Right kidney (tissue), 1 donor: ENCODE measurements at regions not wholly inside any gene's neighbourhood (a gene's known extent, or its start where the extent isn't known, plus 50 kb on each side); places are given as distances from the start of the nearest gene placed in this dataset.

ENCODE experiments used
- DNase-seq: peaks from one replicate; pipeline ENCODE4 v3.0.0-alpha.2; 2016

DNA sequence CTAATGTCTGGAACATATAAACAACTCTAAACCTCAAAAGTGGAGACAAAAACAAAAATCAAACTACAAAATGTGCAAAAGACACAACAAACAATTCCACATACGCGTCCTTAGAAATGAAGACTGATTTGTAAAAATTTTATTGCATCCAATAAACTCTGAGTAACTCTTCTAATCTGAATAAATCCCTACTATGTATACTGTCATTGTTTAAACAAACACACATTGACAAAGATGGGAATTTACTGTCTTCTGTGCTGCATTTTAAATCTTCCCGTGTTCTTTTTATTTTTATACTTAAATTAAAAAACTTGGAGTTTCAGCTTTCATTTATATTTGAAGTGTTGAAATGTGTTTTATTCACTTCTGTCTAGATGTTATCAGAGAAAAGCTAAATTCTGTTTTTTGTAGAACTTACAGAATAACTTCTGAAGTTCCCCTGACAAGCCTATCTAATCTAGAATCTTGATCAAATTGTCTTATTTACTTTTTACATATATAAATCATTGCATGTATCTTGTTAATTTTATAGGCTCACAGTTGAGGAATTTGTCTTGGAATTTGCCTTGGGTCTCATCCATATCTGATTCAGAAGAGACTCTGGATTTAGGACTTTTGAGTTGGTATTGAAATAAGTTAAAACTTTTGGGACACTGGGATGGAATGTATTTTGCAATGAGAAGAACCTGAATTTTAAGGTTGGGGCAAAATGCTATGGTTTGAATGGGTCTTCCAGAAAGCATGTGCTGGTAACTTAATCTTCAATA is 2064.4 kb upstream of the C9orf72 start:
- DNase-seq: no peak

DNA sequence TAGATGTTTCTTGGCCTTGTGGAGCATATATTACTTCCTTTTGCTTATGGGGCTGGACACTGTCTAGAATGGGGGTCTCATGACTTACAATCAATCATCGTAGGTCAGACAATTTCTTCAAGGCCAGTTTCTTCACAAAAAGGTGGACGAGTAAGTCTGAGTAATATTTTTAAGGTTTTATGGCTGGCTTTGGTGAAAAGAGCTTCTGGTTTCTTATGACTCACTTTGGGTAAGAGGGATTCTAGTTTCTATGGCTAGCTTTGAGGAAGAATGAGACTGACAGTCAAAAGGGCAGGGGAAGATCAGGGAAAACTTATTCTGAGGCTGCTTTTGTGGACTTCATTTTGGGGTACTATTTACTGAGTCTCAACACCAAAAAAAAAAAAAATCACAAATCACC is 2067.2 kb upstream of the C9orf72 start:
- DNase-seq: no peak

DNA sequence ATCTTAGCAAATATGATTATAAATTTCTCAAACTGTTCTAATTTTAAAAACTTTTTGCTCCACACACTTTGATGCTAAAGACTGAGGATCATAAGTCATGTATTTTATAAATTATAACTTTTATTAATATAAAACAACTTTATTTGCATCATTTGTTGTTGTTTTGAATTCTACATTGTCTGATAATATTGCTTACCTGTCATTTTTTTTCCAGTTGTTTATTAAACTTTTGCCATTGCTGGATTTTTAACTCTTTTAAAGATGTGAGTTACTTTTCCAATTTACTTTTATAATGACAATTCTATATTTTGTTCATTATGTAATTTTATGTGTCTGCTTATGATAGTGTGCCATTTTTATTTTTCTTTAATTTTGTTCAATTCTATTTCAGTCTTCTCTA is 2071.2 kb upstream of the C9orf72 start:
- DNase-seq: no peak

DNA sequence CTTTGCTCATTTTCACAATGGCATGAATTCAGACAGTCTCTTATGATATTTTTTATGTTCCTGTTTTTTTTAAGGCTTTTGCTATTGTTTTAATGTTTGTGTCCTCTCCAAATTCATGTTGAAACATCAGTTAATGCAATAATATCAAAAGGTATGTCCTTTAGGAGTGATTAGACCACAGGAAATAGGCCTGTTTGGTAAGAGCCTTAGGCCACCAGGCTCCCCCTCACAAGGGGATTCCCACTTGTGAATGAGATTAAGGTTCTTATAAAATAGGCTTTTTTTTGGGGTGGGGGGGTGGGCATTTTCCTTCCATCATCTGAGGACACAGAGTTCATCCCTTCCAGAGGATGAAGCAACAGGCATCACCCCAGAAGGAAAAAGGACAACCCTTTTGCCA is 2074.2 kb upstream of the C9orf72 start:
- DNase-seq: no peak

DNA sequence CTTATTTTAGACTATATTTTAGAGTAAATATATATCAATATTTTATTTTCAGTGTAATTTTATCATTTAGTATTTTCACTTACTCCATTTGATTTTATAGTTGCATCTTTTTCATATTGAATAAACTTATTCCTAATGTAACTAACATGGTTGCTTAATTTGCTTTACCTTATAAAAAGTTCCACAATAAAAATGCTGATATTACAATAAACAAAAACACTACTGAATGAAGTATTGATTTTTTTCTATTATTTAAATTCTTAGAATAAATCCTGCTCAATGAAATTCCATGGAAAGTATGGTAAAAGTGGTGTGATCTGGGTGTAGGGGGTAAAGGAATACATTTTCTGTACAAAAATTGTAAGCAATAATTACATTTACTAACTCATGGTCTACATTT is 2074.9 kb upstream of the C9orf72 start:
- DNase-seq: no peak

DNA sequence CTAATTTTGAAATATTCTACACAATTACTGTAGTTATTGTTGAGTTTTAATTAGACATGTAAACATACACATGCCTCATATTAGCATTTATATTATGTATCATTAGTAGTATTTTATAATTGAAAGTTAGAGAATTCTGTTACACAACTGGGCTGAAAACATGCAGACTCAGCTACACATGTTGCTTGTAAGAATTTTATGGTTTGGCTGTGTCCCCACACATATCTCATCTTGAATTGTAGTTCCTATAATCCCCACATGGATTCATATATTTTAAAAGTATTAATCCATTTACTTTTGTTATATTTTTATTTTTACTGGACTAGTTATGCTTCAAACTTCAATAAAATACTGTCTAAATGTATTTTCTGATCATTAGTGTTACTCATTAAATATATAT is 2075.3 kb upstream of the C9orf72 start:
- DNase-seq: no peak

DNA sequence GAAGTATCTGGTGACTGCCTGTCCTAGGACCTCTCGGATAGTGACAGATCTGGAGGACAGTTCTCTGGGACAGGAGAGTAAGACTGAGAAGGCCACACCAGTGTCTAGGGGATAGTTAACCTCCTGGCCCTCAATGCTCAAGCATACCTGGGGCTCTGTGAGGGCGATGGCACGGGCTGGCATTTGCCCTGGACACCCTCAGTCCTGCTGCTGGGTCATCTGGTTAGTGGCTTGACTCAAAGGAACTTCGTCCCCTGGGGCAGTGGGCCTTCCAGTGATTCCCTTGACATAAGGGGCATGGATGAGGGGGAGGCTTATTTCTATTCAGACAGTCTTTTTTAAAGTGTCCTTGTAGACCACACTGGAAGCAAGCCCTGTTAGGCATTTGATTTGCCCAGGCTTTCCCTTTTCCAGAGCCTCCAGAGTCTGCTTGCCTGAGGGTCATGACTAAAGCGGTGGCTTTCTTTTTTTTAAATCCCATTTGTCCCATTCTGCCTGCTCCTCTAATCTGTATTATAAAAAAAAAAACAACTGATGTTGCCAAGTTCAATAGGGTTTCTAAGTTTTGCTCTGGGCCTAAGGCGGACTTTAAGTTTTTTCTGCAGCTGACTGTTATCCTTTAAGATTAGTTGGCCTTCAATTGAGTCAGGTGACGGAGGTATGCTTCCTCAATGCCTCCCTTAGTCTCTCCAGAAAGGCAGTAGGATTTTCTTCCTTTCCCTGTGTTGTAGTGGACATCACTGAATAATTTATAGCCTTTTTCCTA is 2083.5 kb upstream of the C9orf72 start:
- DNase-seq: no peak

DNA sequence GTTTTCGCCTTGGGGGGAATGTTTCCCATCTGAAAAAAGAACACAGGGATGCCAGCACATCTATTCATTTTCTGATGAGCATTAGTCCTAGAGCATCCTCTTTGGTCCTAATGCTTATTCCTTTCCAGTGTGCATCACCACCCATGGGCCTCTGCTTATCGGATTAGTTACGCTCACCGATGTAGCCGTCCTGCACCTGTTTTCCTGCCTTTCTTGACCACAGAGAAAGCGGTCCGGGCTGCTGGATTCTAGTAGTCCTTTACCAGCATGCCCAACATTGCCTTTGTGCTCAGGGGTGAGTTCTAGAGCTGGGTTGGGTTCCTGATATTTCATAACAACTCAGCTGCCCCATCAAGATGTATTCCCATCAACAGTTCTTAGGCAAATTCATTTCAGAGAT is 2084.5 kb upstream of the C9orf72 start:
- no peak for DNase-seq

DNA sequence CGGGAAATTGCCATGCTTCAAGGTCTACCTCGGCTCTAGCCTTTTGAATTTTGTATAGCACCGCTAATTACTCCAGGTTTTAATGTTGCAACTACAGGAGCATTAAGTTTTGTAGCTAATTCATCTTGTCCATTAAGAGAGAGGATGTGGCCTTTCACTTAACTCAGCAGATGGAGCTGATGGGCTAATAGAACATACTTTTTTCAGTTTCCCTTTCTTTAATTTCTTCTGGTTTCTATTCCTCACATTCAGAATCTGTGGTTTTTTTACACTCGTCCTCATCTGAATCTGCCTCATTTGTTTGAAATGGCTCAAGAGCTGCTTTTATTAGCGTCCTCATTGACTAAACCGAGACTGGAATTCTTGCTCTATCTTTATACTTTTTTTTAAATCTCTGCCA is 2085.7 kb upstream of the C9orf72 start:
- DNase-seq: no peak

DNA sequence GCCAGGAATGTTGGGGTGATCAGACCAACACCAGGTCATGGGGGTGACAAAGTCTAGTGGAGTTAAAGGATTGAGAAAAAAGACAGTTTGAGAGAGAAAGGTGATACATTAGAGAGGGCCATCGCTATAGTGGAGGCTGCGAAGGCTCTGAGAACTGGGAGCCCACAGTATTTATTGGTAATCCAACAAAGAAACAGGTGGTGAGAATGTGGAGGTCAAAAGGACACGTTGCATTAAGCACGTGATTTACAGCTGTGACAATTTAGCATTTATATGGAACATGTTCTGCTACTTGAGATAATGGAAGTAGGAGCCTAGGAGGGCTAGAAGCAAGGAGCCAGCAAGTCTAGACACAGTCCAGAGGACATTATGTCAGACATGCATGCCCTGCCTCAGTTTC is 2086.5 kb upstream of the C9orf72 start:
- no peak for DNase-seq

DNA sequence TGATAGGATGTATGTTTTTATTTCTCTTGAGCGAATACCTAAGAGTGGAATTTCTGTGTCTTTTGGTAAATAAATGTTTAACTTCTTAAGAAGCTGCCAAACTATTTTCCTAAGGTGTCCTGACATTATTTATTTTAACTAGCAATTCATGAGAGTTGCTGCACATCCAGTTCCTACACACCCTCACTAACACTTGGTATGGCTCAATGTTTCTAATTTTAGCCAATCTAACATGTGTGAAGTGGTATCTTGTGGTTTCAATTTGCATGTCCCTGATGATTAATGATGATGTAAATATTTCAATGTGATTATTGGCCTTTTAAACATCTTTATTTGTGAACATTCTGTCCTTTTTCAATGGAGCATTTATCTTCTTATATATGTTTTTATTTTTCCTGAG is 2095.5 kb upstream of the C9orf72 start:
- DNase-seq: no peak

DNA sequence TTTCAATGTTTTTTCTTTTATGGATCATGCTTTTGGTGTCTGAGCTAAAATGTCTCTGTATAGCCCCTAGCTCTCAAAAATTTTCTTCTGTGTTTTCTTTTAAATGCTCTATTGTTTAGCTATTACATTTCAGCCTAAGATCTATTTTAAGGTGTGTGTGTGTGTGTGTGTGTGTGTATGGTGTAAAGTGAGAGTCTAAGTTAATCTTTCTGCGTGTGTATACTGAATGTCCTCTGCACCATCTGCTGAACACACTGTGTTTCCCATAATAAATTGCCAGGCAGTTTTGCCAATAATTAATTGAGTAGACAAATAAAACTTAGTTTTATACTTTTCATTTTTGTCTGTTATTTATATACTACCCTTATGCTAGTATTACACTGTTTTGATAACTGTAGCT is 2096.3 kb upstream of the C9orf72 start:
- no peak for DNase-seq

DNA sequence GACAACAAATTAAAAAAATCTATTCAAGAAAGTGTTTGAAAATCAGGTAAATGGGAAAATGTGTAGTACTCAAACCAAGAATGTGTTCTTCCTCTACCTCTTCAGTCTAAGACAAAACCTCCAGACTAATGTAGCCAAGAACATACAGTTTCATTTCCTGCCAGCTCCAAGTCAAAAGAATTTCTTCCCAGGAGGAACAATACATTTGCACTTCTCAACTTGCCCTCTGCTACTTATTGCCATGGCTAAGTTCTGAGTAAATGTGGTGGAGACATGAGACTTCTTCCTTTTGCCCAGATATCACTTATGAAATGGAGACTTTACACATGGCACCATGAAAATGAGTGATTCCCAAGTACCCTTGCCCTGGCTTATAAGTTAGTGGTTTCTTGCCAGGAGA is 2112.2 kb upstream of the C9orf72 start:
- no peak for DNase-seq

DNA sequence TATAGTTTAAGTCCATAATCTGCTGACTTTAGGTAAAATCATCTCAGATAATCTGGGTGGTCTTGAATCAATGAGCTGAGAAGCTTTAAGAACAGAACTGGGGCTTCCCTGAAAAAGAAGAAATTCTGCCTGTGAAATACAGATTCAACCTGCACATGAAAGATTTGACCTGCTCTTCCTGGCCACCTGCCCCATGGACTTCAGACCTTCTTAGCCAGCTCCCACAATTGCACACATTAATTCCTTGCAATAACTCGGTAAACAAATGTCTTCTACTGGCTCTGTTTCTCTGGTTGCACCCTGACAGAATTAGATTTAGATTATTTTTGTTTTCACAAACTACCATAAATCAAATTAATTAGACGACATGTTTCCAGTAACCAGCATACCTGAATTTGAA is 2117.9 kb upstream of the C9orf72 start:
- DNase-seq: no peak

DNA sequence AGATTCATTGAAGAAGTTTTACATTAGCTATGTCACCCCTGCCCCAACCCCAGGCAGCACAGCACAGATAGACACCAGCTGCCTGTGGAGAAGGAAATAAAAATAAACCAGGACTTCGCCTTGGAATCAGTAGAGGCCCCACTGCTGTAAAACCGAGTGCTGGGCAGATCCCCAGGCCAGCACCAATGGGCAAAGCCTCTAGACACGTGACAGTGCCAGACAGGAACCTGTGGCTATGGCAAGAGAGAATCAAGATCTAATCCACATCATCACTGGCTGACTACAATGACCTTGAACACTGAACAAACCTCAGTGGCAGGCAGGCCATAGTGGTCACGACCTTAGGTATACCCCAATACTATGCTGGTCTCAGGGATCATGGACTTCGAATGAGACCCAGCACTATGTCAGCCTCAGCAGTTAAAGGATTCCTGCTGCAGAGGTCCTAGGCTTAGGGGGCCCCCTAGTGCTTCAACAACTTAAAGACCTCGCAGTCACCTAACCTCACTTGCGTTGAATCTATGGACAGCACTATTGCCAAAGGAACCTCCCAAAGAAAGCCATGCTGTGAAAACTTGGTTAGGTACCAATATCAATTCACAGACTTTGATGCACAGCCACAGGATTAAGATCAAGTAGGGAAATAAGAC is 2118.6 kb upstream of the C9orf72 start:
- DNase-seq: no peak

DNA sequence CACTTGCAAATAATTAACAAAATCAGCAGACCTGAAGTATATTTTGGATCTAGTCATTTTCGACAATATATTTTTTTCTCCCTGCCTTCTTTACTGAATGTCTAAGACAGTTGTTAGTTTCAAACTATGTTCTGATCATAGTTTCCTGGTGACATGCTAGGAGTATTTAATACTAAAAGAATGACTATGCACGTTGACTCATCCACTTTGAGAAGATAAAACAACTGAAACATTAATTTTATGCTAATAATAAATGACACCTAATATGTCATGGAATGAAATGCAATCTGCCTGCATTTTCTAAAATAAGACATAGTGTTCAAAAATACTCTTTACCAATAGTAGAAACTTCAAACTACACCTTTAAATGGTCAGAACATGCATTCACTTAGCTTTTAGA is 2123.7 kb upstream of the C9orf72 start:
- DNase-seq: no peak

DNA sequence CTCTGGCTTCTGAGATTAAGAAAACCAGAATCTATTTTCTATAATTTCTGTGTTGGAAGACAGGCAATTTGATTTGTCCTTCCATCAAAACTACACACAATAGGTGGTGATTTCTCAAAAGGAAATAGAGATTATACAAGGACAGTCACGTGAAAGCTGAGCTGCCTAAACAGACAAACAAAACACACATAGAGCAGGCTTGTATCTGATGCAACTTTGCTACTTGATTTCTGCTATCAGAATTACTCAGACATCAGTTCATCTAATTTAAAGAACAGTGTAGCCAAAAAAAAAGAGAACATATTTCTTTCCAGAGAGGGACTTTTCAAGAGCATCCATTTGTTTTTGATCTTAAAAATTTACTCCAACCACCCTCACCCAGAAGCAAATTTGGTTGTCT is 2128.3 kb upstream of the C9orf72 start:
- DNase-seq: no peak

DNA sequence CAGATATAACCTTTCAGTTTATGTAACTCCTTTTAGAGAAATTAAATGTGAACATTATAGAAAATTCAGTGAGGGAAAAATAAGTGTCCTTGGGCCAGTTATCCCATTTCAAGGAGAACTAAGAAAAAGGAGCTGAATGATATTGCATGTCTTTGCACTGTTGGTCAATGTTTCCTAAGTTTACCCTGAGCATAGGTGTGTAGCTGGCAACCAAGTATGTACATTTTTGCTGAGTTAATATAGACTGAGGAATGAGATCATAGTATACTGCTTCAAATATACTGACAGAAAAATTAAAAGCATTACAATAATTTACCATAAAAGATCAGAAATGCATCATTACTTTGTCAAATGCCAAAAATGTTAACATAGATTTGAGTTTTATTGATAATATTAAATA is 2128.7 kb upstream of the C9orf72 start:
- no peak for DNase-seq

DNA sequence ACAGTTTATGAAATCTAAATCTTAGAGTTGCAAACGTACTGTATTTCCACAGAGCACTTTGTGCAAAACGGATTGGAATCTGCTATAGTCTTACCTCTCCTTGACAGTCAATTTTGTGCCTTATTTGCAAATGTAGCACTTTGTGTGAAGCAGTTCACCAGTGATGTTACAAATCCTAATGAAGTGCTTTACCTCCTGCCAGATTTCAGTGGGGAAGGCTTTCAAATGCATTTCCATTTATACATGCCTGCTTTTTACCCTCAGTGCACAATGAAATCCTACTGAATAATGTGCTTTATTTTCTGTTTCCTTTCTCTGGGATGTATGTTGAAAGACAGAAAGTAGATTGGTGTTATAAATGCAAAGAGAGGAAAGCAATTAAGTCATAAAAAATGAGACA is 2141.6 kb upstream of the C9orf72 start:
- DNase-seq: no peak

DNA sequence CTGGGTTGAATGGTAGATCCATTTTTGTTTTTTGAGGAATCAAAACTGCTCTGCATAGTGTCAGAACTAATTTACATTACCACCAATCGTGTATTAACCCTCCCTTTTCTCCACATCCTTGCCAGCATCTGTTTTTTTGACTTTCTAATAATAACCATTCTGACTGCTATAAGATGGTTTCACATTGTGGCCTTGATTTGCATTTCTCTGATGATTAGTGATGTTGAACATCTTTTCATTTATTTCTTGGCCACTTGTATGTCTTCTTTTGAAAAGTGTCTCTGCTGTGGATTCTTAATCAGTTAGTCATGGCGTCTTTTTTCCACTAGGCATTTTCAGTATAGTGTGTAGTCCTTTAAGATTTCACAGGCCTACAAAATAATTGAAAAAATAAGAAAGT is 2144.3 kb upstream of the C9orf72 start:
- DNase-seq: no peak

DNA sequence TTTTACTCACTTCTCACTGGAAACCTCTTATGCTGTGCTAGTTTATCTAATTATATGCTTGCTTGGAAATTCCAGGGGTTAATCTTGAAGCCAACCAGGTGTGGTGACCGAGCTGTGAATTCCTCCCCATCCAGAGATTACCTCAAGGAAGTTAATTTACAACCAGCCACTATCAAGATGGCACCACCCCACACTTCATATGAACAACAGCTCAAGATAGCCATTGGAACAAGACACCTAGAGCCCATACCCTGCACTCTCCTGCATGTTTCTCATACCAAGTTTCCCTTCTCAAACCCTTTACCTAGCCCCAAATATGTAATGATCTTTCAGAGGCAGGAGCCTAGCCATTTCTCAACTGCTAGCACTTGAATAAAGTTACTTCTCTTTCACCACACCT is 2156.9 kb upstream of the C9orf72 start:
- no peak for DNase-seq

DNA sequence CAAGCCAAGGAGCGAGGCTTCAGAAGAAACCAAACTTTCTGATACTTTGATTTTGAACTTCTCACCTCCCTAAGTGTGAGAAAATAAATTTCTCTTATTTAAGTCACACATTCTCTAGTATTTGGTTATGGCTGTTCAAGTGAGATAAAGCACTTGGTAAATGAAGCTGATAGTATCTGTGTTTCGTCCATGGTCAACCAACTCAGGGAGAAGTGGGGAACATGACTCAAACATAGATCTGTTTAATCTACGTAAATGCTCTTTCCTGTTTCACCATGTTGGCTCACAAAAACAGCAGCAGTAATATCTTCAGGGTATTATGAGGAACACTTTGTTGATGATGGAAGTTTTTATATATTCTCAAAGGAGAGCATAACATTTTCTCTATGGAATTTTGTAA is 2167.2 kb upstream of the C9orf72 start:
- no peak for DNase-seq

DNA sequence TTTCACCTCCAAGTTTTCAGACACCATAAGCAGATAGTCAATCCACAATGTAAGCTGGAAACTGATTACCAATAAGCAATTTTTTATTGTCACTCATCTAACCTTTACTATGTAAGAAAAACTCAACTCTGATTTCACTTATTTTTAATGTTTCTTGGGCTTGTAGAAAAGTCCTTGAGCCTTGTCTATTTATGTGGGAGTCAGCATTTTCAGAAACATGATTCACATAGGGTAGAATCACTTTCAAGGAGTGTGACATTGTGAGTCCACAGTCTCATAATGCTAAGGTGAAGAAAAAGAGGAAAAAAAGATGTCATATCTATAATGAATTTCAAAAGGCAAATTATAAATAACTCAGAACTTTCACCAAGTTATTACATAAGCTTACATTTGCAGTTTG is 2167.9 kb upstream of the C9orf72 start:
- no peak for DNase-seq

DNA sequence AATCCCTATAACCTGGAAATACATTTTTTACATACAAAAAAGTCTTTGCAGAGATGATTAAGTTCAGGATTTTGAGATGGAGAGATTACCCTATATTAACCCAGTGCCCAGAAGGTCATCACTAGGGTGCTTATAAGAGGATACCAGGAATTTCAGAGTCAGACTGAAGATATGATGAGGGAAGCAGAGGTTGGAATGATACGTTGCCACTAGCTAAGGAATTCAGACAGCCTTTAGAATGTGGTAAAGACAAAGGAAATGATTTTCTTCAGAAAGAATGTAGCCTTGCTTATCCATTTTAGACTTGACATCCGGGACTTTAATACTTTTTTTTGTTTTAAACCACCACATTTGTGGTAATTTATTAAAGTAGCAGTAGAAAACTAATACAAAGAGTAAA is 2176.8 kb upstream of the C9orf72 start:
- DNase-seq: no peak
